ENCODE measurements at regions not wholly inside any gene's neighbourhood (a gene's known extent, or its start where the extent isn't known, plus 50 kb on each side); places are given as distances from the start of the nearest gene placed in this dataset.

DNA sequence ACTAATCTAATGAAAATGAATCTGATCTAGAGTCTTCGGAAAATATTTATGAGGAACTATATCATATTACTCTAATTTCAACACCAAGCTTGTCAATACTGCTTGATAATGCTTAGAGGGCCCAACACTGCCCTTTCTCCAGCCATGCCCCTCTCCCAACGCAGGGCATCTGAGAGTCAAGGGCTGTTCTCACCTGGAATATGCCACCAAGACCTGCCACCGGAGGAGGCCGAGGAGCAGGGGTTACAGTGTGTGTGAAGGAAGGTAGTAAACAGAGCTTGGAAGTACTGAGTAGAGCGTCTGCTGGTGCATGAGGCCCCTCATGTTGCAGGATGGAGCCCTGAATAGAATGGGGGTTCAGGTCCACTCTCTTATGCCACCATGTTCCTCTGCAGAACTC is 301.3 kb upstream of the MPDZ start:
- no peak for DNase-seq

DNA sequence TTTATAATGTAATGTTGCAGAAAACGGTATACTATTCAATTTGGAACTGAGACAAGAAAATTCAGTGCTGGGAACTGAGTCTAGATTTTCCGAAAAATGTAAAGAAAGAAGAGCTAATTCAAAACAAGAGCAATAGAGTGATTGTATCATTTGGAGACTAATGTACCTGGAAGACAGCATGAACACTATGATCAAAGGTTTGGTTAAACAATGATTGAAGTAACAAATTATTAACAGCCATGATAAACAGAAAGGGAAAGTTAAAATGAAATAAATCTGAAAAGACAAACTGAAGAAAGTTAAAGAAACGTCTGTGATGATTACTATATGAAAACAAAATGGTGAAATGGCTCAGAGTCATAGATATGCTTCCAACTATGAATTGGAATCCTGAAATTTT is 300.6 kb upstream of the MPDZ start:
- no peak for DNase-seq

DNA sequence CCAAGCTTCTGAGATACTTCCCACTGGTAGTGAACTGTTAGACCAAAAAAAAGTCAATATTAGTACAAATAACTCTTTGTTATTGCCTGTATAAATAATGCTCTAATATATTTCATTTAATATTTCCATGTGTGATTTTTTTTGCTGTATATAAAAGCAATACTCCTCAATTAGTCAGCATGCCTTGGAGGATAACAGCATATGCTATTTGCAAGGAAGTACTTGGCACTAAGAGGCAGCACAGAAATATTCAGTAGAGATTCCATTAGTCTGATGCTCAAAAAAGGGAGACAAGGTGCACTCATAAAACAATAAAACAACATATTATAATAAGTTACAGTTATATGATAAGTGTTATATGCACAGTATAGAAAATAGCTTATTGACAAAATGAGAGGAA is 296.6 kb upstream of the MPDZ start:
- DNase-seq = no peak

DNA sequence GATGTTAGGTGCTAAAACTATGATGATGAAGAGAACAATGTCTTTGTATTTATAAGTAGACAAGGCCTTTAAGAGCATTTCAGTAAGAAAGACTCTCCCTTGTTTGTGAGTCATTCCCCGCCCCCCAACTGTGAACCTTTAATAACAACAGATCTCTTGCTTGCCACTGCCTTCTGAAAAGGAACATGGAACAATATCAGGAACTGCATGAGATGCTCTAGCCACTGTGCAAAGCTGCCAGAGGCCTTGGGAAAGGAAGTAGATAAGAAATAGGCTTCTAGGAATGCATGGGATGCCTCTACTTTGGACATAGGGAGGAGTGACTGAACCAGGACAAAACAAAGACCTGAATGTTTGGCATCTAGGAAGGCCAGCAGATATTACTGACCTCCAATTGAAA is 296.1 kb upstream of the MPDZ start:
- DNase-seq = no peak

DNA sequence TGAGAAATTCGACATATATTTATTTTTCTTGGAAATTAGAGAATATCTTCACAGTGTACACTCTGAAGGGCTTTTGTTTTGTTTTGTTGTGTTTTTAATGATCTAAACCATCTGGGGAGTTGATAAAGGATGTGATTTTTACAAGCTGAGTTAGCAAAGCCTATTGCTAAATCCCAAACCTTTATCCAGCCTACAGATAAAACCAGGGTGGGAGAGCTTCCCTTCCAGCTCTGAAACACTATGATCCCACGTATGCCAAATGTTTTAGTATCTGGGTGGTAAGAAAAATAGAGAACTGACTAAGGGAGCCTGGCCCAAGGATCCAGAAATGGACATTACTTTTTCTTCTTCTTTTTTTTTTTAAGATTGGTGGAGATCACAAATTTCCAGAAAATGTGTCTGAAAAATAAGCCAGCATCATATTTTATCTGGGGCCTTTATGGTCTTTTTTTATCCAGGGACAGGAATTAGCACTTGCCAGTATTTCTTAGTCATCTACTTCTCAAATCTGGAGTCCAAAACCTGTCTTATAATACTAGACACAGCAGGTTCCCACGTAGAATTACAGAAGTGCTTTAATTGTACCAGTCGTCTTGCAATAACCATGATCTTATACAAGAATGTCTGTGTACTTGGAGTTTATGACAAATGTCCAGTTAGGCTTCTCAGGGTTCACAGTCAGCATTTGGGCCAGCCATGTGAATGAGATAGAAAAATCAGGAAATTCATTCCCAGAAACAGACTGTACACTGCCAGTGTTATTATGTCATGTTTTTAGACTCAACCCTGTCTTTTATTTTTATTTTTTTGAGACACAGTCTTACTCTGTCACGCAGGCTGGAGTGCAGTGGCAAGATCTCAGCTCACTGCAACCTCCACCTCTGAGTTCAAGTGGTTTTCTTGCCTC is 290.8 kb upstream of the MPDZ start:
- DNase-seq = no peak

DNA sequence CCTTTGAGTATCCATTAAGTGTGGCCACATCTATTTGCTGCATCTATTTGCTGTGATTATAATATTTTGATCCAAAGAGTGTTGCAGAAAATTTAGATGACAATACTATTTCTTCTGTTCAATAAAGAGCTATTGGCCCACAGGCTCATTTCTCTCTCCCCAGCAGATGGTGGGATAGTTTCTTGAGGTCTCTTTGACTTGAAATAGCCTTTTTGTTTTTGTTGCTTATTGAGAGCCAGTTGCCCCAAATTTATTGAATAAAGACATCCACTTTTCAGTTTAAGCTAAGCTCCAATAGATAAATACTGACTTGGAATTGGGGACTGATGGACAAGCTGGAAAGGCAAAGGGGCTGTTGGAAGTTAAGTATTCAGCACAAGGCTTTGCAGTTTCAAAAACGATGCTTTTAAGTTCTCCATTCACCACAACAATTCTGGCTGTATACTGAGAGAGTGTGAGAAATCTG is 290.1 kb upstream of the MPDZ start:
- no peak for DNase-seq

DNA sequence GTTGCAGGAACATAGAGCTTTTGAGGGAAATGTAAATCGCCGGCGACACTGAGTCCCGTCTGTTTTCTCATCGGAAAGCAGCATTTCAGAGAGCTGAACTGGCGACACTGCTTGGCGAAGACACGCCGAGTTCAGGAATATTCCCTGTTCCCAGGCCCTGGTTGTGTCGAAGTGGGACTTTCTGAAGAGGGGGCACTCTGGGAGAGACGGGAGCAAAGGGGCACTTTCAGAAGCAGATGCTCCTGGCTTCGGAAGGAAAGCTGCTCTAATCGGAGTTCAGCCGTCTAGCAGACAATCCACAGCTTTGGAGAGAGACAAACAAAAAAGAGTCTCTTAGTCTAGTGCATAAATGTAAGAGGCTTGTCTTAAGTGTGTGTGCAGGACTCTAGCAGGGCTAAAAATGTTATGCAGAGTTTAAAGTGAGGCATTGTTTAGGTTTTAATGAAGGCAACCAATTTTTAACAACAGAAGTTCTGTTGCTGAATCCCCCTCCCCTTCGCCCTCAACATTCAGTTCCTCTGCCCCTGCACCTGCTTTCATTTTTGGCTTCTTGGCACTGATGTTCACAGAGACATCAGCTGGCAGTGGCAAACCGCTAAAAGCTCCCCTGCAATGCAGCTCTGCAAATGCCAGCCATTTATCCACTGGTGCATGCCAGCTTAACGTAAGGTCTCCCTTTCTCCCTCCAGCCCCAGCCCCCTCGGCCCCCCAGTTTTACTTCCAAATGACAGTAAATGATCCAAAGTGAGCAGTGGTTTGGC is 289.5 kb upstream of the MPDZ start:
- peak; percentile 25 for DNase-seq

DNA sequence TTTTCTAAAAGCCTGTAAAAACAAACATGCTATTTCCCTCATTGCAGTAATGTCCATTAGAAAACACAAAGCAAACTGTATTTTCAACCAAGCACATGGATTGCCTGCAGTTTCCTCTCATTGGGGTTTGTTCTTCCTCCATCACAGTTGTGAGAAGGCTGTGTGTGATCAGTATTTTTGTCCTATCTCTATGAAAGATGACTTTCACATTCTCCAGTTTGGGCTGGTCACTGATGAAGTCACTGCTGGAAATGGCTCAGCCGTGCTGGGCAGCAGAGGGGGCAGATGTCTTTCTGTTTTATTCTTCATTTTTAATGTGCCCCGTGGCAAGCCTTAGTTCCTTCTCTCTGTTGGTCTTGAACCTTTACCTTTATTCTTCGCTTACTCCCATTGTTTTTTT is 288.9 kb upstream of the MPDZ start:
- DNase-seq = no peak

DNA sequence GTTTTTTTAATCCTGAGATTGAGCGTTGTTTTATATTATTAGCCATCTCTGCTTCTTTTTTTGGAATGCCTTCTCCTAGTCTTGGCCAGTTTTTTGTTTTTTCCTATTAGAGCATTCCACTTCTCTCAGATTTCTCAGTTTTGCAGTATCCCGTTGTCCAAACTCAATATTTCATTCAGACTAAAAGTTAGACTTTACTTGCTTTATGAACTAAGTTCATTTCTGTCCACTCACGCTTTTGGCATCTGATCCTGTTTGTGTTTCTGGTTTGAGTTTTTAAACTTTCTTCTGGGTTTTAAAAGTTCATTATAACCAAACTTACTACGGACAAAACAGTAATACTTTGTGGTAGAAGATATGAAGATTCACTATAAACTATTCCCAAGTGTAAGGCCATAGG is 288.3 kb upstream of the MPDZ start:
- DNase-seq = no peak

DNA sequence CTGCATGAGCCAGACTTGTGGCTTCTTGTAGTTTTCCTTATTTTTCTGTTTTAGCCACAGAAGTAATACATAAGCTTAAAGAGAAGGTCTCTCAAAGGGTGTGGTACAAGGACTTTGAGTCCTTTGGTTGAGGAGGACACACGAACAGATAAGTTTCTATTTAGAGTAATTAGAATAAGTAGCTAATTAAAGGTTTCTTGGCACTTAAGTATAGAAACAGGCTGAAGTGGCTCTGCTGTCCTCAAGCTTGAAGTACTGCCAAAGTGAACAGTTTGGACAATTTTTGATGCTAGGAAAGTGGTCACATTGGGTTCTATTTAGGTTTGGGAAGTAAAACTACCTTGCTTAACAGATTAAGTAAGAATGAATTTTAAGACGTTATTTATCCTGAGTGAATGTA is 278.3 kb upstream of the MPDZ start:
- no peak for DNase-seq

DNA sequence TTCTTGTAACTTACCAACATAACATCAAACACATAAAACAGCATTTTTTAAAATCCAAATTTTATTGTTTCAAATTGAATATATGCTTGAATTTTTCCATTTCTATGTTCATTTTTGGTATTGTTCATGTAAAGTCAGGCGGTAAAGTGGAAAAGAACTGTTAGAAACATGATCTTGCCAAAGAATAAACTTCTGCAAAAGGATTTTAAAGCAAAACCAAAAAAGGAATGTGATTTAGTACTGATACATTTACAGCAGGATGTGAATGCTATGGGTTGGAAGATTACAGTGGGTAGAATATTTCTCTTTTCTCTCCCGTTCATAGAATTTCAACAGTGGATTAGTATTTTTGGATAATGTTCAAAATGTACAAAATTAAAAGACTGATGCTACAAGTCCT is 277.2 kb upstream of the MPDZ start:
- no peak for DNase-seq

DNA sequence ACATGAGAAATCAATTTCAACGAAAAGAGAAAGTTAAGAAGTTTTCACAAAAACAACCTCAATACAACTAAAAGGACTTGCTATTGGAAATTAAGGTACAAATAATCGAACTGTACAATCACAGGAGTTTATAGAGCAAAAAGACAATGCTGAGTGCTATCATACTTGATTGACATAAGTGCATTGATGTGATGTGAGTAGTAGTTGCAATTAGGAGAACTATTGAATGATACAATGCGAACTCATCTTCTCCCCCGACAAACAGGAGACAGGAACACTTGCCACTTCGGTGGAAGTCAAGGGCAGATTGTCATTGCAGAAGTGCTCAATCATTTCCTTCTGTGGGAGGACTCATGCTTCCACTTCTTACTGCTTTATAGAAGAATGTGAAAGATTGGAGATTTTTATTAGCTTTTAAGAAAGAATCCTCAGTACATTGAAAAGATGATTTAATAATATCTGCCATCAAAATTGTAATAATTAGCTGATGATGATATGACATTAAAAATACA is 276.6 kb upstream of the MPDZ start:
- no peak for DNase-seq

DNA sequence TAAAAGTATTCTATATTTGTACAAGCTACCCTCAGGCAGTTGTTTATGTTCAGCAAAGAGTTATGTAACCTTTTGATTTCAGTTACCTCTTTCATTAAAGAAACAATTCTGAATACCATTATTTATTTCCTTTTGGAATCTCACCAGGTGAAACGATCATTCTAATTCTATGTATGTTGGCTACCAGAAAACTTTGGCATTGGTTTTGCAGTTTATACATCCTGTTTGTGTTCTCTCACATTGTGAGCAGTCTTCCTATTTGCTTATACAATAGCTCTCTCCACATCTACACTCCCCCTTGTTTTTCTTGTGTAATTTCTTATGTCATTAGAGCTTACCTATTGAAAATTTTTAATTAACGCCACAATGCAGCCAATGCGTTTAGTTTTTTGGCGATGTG is 276.0 kb upstream of the MPDZ start:
- no peak for DNase-seq

DNA sequence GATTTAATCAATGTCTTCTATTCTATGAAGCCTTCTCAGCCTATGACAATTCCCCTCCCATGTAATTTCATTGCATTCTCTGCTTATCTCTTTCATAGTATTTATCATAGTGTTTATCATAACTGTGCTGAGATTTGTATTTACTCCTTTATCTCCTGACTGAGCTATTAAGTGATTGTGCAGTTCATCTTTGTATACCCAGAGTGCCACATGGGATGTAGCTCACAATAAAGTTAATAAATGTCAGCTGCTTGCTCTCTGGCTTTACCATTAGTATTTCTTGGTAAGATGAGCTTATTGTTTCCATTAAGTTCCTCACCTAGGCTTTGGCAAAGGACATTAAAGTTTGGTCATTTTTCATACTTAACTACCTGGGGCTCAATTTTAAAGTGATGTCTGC is 275.1 kb upstream of the MPDZ start:
- DNase-seq = no peak

DNA sequence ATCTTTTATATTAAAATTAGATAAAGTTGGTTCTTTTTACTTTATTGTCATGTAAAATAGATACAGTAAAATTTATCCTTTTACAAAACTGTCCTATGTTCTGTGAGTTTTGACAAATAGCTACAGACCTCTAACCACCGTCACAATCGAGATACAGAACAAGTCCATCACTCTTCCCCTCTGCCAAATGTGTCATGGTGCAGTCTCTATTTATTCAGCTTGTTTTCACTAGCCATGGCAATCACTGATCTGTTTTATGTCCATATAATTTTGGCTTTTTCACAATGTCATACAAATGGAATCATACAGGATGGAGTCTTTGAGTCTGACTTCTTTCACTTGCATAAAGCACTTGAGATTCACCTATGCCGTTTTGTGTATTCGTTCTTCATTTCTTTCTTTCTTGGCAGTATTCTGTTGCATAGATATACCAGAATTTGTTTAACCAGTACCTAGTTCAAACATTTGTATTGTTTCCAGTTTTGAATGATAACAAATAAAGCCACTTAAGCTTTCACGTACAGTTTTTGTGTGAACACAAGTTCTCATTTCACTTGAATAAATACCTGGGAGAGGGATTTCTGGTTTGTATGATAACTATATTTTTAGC is 273.2 kb upstream of the MPDZ start:
- DNase-seq = no peak

DNA sequence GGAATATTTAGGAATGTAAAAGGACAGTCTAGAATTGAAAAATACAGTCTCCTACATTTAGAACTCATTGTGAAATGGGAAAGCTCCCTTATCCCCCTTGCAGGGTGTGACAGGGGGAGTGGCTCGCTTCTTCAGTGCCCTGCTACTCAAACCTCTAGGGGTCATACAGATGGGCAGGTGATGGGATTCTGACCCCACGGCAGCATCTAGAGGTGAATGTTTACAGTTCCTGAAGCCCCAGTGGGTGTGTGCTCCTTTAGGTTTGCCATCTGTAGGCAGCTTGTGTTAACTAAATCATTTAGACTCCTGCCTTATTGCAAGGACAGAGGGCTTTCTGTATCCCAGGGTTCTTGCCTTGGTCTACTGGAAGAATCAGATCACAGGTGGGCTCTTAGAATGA is 271.0 kb upstream of the MPDZ start:
- DNase-seq = no peak

DNA sequence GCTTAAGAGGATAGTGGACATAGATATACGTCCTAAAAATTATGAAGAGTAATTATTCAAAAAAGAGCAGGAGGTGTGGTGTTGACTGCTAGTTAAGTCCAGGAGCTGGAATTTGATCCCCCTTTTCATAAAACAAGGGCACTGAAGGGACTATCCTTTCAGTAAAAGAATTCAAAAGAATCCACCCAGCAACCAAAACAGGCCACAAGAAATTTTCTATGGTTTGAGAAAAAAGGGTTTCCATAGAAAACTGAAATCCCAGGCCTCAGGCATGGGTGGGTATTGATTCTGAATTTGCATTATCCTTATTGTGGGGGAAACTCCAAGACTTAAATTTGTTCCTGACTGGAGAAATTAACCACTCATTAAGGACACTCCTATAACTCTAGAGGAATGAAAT is 269.0 kb upstream of the MPDZ start:
- no peak for DNase-seq

DNA sequence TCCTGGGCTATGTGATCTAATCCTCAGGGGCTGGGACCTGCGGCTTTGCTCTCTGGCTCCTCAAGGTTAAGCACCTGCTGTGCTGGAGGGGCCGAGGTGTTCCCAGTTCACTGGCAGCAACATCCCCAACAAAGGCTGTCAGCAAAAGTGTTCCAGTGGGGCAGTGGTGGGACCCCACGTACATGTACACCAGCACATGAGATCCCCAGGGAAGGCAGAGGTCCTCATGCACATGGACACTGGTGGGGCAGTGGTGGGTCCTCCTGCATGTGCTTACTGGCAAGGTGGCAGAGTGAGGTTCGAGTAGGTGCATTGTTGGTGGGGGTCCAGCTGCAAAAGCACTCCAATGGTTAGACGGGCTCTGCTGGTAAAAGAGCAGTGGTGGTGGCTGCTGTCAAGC is 255.6 kb upstream of the MPDZ start:
- no peak for DNase-seq

DNA sequence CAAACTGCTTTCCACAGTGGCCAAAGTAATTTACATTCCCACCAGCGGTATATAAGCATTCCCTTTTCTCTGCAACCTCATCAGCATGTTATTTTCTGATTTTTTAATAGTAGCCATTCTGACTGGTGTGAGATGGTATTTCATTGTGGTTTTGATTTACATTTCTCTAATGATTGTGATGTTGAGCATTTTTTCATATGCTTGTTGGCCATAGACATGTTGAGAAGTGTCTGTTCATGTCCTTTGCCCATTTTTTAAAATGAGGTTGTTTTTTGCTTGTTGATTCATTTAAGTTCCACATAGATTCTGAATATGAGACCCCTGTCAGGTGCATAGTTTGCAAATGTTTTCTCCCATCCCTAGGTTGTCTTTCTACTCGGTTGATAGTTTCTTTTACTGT is 254.5 kb upstream of the MPDZ start:
- no peak for DNase-seq

DNA sequence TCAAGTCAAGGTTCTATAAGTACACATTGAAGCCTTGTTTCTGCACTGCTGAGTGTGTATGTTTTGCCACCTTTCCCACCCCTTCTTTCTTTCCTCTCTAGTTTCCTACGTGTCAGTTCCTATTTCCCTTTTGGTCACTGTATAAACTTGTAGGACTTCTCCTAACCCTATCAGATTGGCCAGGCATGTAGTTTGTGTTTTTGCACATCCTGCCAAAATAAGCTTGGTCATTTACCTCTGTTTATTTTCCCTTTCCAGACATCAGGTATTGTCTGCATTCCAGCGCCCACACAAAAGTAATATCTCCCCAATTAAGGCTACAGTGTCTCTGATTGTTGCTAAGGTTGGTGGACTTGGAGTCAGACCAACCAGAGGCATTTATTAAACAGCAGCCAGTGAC is 252.9 kb upstream of the MPDZ start:
- no peak for DNase-seq

DNA sequence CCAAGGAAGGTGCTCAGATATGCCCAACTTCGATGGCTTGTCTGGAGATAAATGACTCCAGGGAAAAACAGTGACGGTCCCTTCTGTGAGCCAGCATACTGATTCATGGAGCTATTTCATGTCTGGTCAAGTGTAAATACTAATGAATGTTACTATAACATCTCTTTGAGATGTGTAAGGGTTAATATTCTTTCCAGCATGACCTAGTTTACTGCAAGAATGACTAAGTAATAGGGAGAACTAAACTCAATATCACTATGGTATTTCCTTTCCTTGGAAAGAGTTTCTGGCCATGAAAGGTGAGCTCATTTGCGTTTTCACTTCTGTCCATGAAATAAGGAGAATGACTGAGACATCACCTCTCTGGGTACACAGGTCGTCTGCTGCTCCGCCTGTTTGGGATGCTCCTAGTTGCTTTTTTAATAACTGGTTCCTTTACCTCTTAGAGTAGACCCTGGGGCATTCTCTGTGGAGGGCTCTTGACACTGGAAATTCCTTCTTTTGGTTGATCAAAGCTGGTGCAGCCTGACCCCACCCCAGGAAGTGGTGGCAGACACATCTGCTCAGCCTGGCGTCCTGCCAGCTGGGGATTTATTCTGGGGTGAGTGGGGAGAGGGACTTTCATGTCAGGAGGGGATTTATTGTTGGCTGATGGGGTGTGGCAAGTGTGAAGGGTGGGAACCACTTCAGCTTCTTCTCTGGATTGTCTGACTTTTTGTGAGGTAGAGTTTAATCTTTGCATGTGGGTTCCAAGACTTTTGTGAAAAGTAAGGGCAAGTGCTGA is 250.0 kb upstream of the MPDZ start:
- no peak for DNase-seq

DNA sequence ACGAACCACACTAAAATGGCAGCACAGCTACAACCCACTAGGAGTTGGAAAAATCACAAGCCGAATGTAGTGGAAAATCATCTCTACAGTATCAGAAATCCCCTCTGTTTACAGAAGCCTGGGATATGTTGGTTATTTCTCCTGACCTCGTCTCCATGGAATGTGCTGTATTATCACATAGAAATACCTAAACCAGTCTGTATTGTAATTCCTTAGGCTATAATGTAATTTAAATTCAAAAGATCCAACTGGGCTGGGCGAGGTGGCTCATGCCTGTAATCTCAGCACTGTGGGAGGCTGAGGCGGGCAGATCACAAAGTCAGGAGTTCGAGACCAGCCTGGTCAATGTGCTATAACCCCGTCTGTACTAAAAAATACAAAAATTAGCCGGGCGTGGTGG is 244.8 kb upstream of the MPDZ start:
- DNase-seq = no peak

DNA sequence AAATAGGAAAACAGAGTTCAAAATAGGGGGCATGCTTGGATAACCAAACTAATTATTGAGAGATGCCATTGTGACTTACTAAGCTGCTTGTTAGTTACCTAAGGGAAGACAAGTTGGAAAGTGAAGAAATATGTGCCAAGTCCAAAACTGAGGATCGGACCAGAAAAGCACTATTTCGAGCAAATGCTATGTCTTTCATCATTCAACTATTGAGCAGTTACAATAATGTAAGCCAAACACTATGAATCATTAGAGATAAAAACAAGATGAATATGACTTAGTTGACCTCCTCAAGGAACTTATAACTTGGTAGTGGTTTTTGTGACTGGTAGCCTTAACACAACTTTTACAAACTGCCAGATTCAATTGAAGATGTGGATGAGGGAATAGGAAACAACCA is 240.6 kb upstream of the MPDZ start:
- DNase-seq = no peak
